ENCODE measurements at regions not wholly inside any gene's neighbourhood (a gene's known extent, or its start where the extent isn't known, plus 50 kb on each side); places are given as distances from the start of the nearest gene placed in this dataset.

DNA sequence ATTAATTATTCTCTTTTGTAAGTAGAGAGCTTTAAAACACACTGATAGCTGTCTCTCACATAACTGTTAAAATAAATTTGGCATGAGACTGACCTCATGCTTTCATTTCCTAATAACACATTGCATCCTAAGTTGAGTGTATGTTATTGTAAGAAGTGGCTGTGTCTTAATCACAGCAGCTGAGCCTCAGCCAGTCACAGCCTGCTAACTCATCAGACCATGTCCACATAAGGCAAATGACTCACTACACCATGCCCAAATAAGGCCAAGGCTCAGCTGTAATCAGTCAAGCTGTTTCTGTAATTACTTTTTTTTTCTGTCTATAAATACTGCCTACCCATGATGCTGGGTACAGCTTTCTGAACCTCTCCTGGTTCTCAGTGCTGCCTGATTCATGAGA lies 860.9 kb downstream of the XPNPEP1 start:
- TF ChIP-seq, protein P1, sequence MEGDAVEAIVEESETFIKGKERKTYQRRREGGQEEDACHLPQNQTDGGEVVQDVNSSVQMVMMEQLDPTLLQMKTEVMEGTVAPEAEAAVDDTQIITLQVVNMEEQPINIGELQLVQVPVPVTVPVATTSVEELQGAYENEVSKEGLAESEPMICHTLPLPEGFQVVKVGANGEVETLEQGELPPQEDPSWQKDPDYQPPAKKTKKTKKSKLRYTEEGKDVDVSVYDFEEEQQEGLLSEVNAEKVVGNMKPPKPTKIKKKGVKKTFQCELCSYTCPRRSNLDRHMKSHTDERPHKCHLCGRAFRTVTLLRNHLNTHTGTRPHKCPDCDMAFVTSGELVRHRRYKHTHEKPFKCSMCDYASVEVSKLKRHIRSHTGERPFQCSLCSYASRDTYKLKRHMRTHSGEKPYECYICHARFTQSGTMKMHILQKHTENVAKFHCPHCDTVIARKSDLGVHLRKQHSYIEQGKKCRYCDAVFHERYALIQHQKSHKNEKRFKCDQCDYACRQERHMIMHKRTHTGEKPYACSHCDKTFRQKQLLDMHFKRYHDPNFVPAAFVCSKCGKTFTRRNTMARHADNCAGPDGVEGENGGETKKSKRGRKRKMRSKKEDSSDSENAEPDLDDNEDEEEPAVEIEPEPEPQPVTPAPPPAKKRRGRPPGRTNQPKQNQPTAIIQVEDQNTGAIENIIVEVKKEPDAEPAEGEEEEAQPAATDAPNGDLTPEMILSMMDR (conservative IDR thresholded peaks at IDR 0.05; ENCODE audit: low read length): no peak
- TF ChIP-seq EZH2phosphoT487 (IDR thresholded peaks at IDR 0.05; ENCODE audit: borderline replicate concordance): no peak

Measured in Loucy (cell line).